Thyroid gland (tissue), 4 donors: ENCODE measurements at regions not wholly inside any gene's neighbourhood (a gene's known extent, or its start where the extent isn't known, plus 50 kb on each side); places are given as distances from the start of the nearest gene placed in this dataset.

ENCODE experiments used
- DNase-seq, 2 donors: peaks; one replicate each; pipeline ENCODE4 v3.0.0-alpha.2; 2019
- H3K27ac ChIP-seq, 3 donors: fragments of 200-600 bp; sonication (generic); 1 replicate in 2 of 3; 2 replicates in 1 of 3; pipeline ENCODE4 v1.5.1; 2016 to 2019; ENCODE audit warnings: mild to moderate bottlenecking in 1 of 3, moderate library complexity in 1 of 3
- H3K27me3 ChIP-seq: fragments of 200-600 bp; sonication (generic); one replicate; pipeline ENCODE4 v1.5.1; 2019
- H3K36me3 ChIP-seq, 2 donors: fragments of 200-600 bp; sonication (generic); one replicate each; pipeline ENCODE4 v1.5.1; 2016 to 2019
- H3K4me1 ChIP-seq, 2 donors: fragments of 200-600 bp; sonication (generic); one replicate each; pipeline ENCODE4 v1.5.1; 2017 to 2019
- H3K4me3 ChIP-seq, 3 donors: fragments of 200-600 bp; sonication (generic); replicated peaks in 1 of 3; 1 replicate in 2 of 3; 2 replicates in 1 of 3; pipeline ENCODE4 v1.5.1; 2016; ENCODE audit warnings: mild to moderate bottlenecking in 1 of 3
- H3K9me3 ChIP-seq: fragments of 200-600 bp; sonication (generic); one replicate; pipeline ENCODE4 v1.5.1; 2017
- CTCF ChIP-seq, 6 experiments: fragments of 200-600 bp in 3 of 6; fragments of 450-650 bp in 3 of 6; sonication (generic) in 3 of 6; IDR thresholded peaks; one replicate each; pipeline ENCODE4 v1.5.1; 2016 to 2019; ENCODE audit warnings: antibody characterized with exemption in 6 of 6, mild to moderate bottlenecking in 2 of 6, inconsistent platforms in 1 of 6, moderate library complexity in 1 of 6
- POLR2A ChIP-seq, 2 donors: fragments of 450-650 bp; IDR thresholded peaks; one replicate each; pipeline ENCODE4 v1.6.1; 2017; ENCODE audit warnings: antibody characterized with exemption in 2 of 2, mild to moderate bottlenecking in 2 of 2, moderate library complexity in 1 of 2
- WGBS, 2 donors: methylation state at CpG; one replicate each; pipeline ENCODE4 v1.1.5; 2017; 5-methylcytosine and 5-hydroxymethylcytosine counted together
- intact Hi-C: fragments of 100-400 bp; cut with DNase I; formaldehyde crosslinking; loops from one replicate; pipeline ENCODE4 v1.15.1; 2023

- no peak for DNase-seq
- Histone ChIP-seq H3K27me3 (no peaks in the 10 kb centered on the region), H3K27ac (peak overlapping the region in 1 of 3 donors; percentile 66), H3K36me3 (no peaks in the 10 kb centered on the region), H3K9me3 (no peaks in the 10 kb centered on the region), H3K4me1 (no peaks in the 10 kb centered on the region), H3K4me3 (no peak overlapping the region)
- WGBS, 2 donors = 83 to 86% methylated on average over 30 to 34 of the region's 38 CpGs
- TF ChIP-seq CTCF (IDR thresholded peaks at IDR 0.05) (no peak), POLR2A (IDR thresholded peaks at IDR 0.05) (no peak)
- intact Hi-C loops = no loop called here
Measured at GRCh38 chr6:170135821-170136471, 154.9 kb downstream of the DLL1 start.

DNA sequence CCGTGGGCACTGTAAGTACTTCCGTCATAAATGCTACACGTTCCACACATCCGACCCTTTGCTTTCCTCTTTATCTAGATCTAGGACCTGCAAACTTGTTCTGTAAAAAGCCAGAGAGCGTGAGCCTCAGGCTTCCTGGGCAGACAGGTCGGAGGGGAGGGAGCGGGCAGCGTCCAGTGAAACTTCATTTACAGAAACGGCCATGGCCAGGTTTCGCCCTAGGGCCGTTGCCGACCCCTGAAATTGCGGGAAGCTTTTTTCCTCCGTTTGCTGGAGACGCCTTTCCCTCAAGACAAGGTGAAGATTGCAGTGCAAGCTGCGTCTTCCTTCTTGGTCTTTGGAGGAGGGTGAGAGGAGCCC, 155.4 kb downstream of the DLL1 start:
- Histone ChIP-seq H3K36me3 (no peaks in the 10 kb centered on the region), H3K4me3 (no peak overlapping the region), H3K9me3 (no peaks in the 10 kb centered on the region), H3K27ac (no peak overlapping the region), H3K27me3 (no peaks in the 10 kb centered on the region), H3K4me1 (no peaks in the 10 kb centered on the region)
- TF ChIP-seq CTCF (IDR thresholded peaks at IDR 0.05) (no peak), POLR2A (IDR thresholded peaks at IDR 0.05) (no peak)
- no peak for DNase-seq
- 79 to 87% methylated on average over 16 of the region's 16 CpGs for WGBS, 2 donors
- intact Hi-C loops = no loop called here

DNA sequence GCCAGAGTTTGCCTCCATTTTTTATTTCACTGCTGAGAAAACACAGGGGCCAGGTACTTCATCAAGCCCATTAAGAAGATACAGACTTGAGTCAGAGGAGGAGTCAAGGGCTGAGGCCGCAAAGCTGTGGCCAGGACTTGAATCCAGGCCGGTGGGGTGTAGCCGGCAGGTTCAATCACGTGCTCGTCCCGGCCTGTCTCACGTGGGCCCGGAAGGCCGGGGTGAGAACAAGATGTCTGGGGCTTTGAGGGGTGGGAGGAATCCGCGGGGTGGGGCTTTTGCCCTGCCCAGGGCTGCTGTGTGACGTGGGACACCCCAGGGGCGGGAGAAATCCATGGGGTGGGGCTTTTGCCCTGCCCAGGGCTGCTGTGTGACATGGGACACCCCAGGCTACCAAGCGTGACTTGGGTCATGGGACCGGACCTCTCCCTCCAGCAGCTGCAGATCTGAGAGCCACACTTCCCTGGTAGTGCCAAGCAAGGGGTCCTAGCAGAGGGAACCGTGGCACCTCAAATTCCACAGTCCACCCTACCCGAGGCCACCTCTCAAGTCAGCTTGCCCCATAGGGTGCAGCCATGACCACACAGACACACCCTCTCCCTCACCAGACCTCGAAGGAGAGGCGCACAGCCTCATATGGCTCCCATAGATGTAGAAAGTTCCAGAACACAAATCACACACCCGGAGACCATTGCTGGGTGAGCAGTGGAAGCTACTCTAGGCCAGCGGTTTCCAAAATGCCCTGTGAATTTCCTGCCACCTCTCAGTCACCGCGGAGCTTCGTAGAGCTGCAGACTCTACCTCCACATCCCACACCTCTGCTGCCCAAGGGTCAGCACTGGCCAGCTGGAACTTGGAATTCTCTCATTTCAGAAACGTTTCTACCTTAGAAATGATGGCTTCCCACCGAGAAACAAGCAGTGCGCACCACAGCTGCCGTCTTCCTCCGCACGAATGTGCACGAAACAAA, 156.1 kb downstream of the DLL1 start:
- H3K9me3 ChIP-seq = no peaks in the 10 kb centered on the region
- H3K36me3 ChIP-seq = no peaks in the 10 kb centered on the region
- WGBS, 2 donors = 85 to 91% methylated on average over 14 to 22 of the region's 31 CpGs
- no peaks in the 10 kb centered on the region for H3K27me3 ChIP-seq
- H3K4me1 ChIP-seq = peaks cover 0 to 3% of the 10 kb centered on the region in 2 donors
- H3K27ac ChIP-seq = no peak overlapping the region
- no peak overlapping the region for H3K4me3 ChIP-seq
- TF ChIP-seq POLR2A (IDR thresholded peaks at IDR 0.05) = no peak
- no peak for TF ChIP-seq CTCF (IDR thresholded peaks at IDR 0.05)
- intact Hi-C loops = no loop called here
- no peak for DNase-seq

DNA sequence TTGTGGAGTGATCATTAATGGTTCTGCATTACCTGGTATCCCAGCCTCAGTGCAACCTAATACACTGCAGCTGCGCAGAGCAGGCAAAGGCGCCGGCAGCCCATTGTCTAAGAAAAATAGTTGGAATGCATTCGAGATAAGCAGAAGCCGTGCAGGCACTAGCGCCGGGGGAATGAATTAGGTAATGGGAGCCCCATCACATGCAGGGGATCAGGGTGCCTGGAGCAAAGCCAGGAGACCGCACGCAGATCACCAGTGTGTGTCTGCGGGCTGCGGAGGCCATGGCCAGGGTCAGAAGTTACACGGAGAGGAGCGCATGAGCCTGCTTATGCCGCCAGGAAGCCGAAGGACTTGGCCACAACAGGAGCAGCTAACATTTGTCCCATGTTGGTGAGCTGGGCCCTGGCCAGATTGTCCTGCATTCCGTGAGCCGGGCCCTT, 156.8 kb downstream of the DLL1 start:
- no peaks in the 10 kb centered on the region for H3K36me3 ChIP-seq
- DNase-seq = no peak
- H3K4me3 ChIP-seq = no peak overlapping the region
- H3K27me3 ChIP-seq = no peaks in the 10 kb centered on the region
- H3K4me1 ChIP-seq = peaks cover 0 to 9% of the 10 kb centered on the region in 2 donors
- intact Hi-C loops = no loop called here
- WGBS, 2 donors = 68 to 78% methylated on average over 17 of the region's 17 CpGs
- no peaks in the 10 kb centered on the region for H3K9me3 ChIP-seq
- no peak for TF ChIP-seq POLR2A (IDR thresholded peaks at IDR 0.05)
- no peak for TF ChIP-seq CTCF (IDR thresholded peaks at IDR 0.05)
- no peak overlapping the region for H3K27ac ChIP-seq

GRCh38 chr6:170132561-170132991, 158.3 kb downstream of the DLL1 start:
- intact Hi-C loops = no loop called here
- 90% methylated on average over 10 of the region's 10 CpGs; no CpG with 5 or more reads in 1 of the 2 donors for WGBS, 2 donors

More at GRCh38 chr6:170132561-170132991, 158.3 kb downstream of the DLL1 start:
- TF ChIP-seq CTCF (IDR thresholded peaks at IDR 0.05) (no peak), POLR2A (IDR thresholded peaks at IDR 0.05) (no peak)
- H3K9me3 ChIP-seq = no peaks in the 10 kb centered on the region
- H3K36me3 ChIP-seq = no peaks in the 10 kb centered on the region
- H3K27me3 ChIP-seq = no peaks in the 10 kb centered on the region
- DNase-seq = no peak
- no peak overlapping the region for H3K4me3 ChIP-seq
- peaks cover 0 to 9% of the 10 kb centered on the region in 2 donors for H3K4me1 ChIP-seq
- no peak overlapping the region for H3K27ac ChIP-seq
